WTC11 (cell line): ENCODE measurements at regions not wholly inside any gene's neighbourhood (a gene's known extent, or its start where the extent isn't known, plus 50 kb on each side); places are given as distances from the start of the nearest gene placed in this dataset.
"Not testable (repeated sequence)": the region's sequence is repeated elsewhere in the genome, so short reads cannot be mapped to it uniquely, and the experiment has no call there.

Experiments used
- ATAC-seq: fragments of 200-7000 bp; cut with Tn5 transposase; 2 replicates; pipeline ENCODE4 v1.10.0; 2021; ENCODE audit warnings: mild to moderate bottlenecking, moderate library complexity
- CTCF ChIA-PET: fragments of 300-600 bp; sonication (Branson Sonifier 250); formaldehyde crosslinking; loops from one replicate; lab custom pipeline; 2021; ENCODE audit warnings: antibody characterized with exemption; lab: Charles Lee
- POLR2A ChIA-PET: fragments of 350-600 bp; sonication (Branson Sonifier 250); formaldehyde crosslinking; loops from one replicate; lab custom pipeline; 2021; ENCODE audit warnings: antibody characterized with exemption; lab: Charles Lee
- DNase-seq: peaks from one replicate; pipeline ENCODE4 v3.0.0; 2021; ENCODE audit warnings: low spot score
- H3K27ac Mint-ChIP-seq: 2 replicates; pipeline ENCODE4 v1.8.0; 2021; ENCODE audit warnings: mixed read lengths
- H3K27me3 Mint-ChIP-seq: 2 replicates; pipeline ENCODE4 v1.8.0; 2021; ENCODE audit warnings: low read depth, mild to moderate bottlenecking, moderate library complexity, mixed read lengths
- H3K36me3 Mint-ChIP-seq: 2 replicates; pipeline ENCODE4 v1.8.0; 2021; ENCODE audit warnings: mixed read lengths
- H3K4me1 Mint-ChIP-seq: 2 replicates; pipeline ENCODE4 v1.8.0; 2022; ENCODE audit warnings: mixed read lengths
- H3K4me3 Mint-ChIP-seq: 2 replicates; pipeline ENCODE4 v1.8.0; 2021; ENCODE audit warnings: mild to moderate bottlenecking, moderate library complexity, mixed read lengths
- H3K9me3 Mint-ChIP-seq: 2 replicates; pipeline ENCODE4 v1.8.0; 2021; ENCODE audit warnings: mixed read lengths
- CREM ChIP-seq: sonication (generic); formaldehyde crosslinking; IDR thresholded peaks from 2 replicates; pipeline ENCODE4 v1.8.1; 2022; ENCODE audit warnings: mild to moderate bottlenecking, missing genetic modification reagents, moderate library complexity
- FOXJ3 ChIP-seq: sonication (generic); formaldehyde crosslinking; IDR thresholded peaks from 2 replicates; pipeline ENCODE4 v1.9.0; 2021; ENCODE audit warnings: missing genetic modification reagents, mild to moderate bottlenecking, borderline replicate concordance
- FOXK1 ChIP-seq: sonication (generic); formaldehyde crosslinking; IDR thresholded peaks from 2 replicates; pipeline ENCODE4 v1.8.0; 2022; ENCODE audit warnings: mild to moderate bottlenecking, moderate library complexity, missing genetic modification reagents
- FOXP4 ChIP-seq: sonication (generic); formaldehyde crosslinking; IDR thresholded peaks from 2 replicates; pipeline ENCODE4 v1.8.0; 2022; ENCODE audit warnings: mild to moderate bottlenecking, missing genetic modification reagents
- GABPB1 ChIP-seq: sonication (generic); formaldehyde crosslinking; IDR thresholded peaks from 2 replicates; pipeline ENCODE4 v1.8.1; 2023; ENCODE audit warnings: mild to moderate bottlenecking, missing genetic modification reagents
- GRHL2 ChIP-seq: fragments of 250-450 bp; sonication (Bioruptor Pico); IDR thresholded peaks from 2 replicates; pipeline ENCODE4 v1.8.0; 2022; ENCODE audit warnings: mild to moderate bottlenecking, moderate library complexity; ENCODE audit not compliant: insufficient replicate concordance, severe bottlenecking
- MYBL2 ChIP-seq: sonication (generic); formaldehyde crosslinking; IDR thresholded peaks from 2 replicates; pipeline ENCODE4 v1.8.1; 2023; ENCODE audit warnings: mild to moderate bottlenecking, moderate library complexity, missing genetic modification reagents
- OVOL2 ChIP-seq: fragments of 250-450 bp; sonication (Bioruptor Pico); IDR thresholded peaks from 2 replicates; pipeline ENCODE4 v1.9.0; 2021; ENCODE audit warnings: mild to moderate bottlenecking, borderline replicate concordance
- RELA ChIP-seq: sonication (generic); formaldehyde crosslinking; IDR thresholded peaks from 2 replicates; pipeline ENCODE4 v1.8.1; 2022; ENCODE audit warnings: missing genetic modification reagents, mild to moderate bottlenecking, borderline replicate concordance
- RORB ChIP-seq: fragments of 250-450 bp; sonication (Bioruptor Pico); IDR thresholded peaks from 2 replicates; pipeline ENCODE4 v1.9.0; 2021; ENCODE audit warnings: mild to moderate bottlenecking
- STAT6 ChIP-seq: sonication (generic); formaldehyde crosslinking; conservative IDR thresholded peaks from 2 replicates; pipeline ENCODE4 v1.8.1; 2023; ENCODE audit warnings: mild to moderate bottlenecking, low read depth, missing genetic modification reagents, moderate library complexity
- TCF7 ChIP-seq: sonication (generic); formaldehyde crosslinking; IDR thresholded peaks from 2 replicates; pipeline ENCODE4 v1.8.0; 2022; ENCODE audit warnings: mild to moderate bottlenecking, low read depth, missing genetic modification reagents, moderate library complexity
- ZNF281 ChIP-seq: sonication (generic); formaldehyde crosslinking; IDR thresholded peaks from 2 replicates; pipeline ENCODE4 v1.8.0; 2023; ENCODE audit warnings: mild to moderate bottlenecking, missing genetic modification reagents
- ZNF416 ChIP-seq: fragments of 250-450 bp; sonication (Bioruptor Pico); IDR thresholded peaks from 2 replicates; pipeline ENCODE4 v1.9.0; 2021; ENCODE audit warnings: mild to moderate bottlenecking, inconsistent platforms

DNA sequence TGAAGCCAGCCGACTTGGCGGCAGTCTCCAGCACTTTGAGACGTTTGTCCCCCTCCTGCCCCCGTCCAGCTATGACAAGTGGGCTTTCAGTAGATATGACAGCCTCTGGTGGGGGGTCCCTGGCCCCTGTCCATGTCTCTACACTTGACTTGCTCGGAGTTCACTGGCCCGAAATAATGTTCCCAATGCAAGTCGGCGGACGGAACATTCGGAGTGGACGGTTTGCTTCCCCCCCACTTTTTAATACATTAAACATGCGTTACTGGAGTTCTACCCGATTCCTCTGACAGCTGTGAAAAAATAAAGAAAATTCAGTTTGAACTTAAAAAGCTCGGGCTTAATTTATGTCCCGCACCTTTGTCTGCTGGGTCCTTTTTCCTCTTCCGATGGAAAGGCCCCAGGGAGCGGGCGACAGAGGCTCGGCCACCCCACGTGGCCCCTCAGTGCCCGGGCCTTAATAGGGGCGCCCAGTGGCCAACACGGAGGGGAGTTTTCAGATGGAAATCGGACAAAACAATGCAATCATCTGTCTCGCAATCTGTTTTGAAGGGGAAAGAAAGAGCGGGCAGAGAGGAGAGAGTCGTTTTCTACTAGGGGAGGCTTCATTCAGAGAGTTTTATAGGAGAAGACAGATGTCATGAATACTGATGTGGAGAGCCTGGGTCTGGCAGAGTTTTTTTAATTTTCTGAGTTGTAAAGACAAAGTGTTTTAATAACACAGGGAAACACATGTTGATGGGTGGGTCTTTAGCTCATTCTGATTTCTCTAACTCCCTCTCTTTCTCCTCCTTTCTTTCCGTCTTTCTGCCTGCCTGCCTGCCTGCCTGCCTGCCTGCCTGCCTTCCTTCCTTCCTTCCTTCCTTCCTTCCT is 50.2 kb downstream of the SMIM38 start:
- ATAC-seq (no peak), DNase-seq (no peak)
- CTCF ChIA-PET, result interaction anchor here (2.8 kb wide), 1 partner anchor 74 kb away, joined by 13 read pairs; no protein-coding TSS in a partner anchor
- Mint-ChIP-seq H3K9me3 (peaks cover 4% of the 10 kb centered on the region; the same call in 1 of the 2 replicates), H3K4me3 (no peak overlapping the region), H3K4me1 (no peaks in the 10 kb centered on the region), H3K36me3 (no peaks in the 10 kb centered on the region), H3K27ac (no peak overlapping the region)
- POLR2A ChIA-PET, result no interaction called here
- TF ChIP-seq FOXP4 (CRISPR knock-in tag) (no peak), STAT6 (CRISPR knock-in tag) (no peak), CREM (CRISPR knock-in tag) (no peak), FOXK1 (no peak), MYBL2 (CRISPR knock-in tag) (no peak), GRHL2 (CRISPR knock-in tag) (no peak), FOXJ3 (CRISPR knock-in tag) (no peak), RORB (CRISPR knock-in tag) (no peak), TCF7 (CRISPR knock-in tag) (no peak), ZNF416 (CRISPR knock-in tag) (no peak), OVOL2 (CRISPR knock-in tag) (no peak)
- TF ChIP-seq, all 79 proteins: peak for 0
- no peaks in the 10 kb centered on the region; the same call in 1 of the 2 replicates for H3K27me3 Mint-ChIP-seq

GRCh38 chr11:69206613-69206965 is 50.9 kb downstream of the SMIM38 start:
- H3K4me1 Mint-ChIP-seq, H3K27ac Mint-ChIP-seq, H3K36me3 Mint-ChIP-seq, POLR2A ChIA-PET, H3K27me3 Mint-ChIP-seq, H3K4me3 Mint-ChIP-seq, ATAC-seq, H3K9me3 Mint-ChIP-seq: not testable (repeated sequence)
- DNase-seq, result peak; percentile 3
- CTCF ChIA-PET, result interaction anchor here (1.1 to 2.8 kb wide), 2 partner anchors 75 to 464 kb away, joined by 3 to 13 read pairs; no protein-coding TSS in a partner anchor

- H3K36me3 Mint-ChIP-seq, result no peaks in the 10 kb centered on the region
- DNase-seq (peak; percentile 4), ATAC-seq (no peak)
- ChIA-PET CTCF (interaction anchor here (1.1 to 2.8 kb wide), 2 partner anchors 76 to 463 kb away, joined by 3 to 13 read pairs; no protein-coding TSS in a partner anchor), POLR2A (no interaction called here)
- TF ChIP-seq ZNF281 (CRISPR knock-in tag) (no peak), RELA (CRISPR knock-in tag) (no peak), GABPB1 (CRISPR knock-in tag) (no peak)
- H3K4me1 Mint-ChIP-seq, result peaks cover 6% of the 10 kb centered on the region; the same call in 1 of the 2 replicates
- no peaks in the 10 kb centered on the region; the same call in 1 of the 2 replicates for H3K27me3 Mint-ChIP-seq
- peaks cover 4% of the 10 kb centered on the region; the same call in 1 of the 2 replicates for H3K9me3 Mint-ChIP-seq
- H3K27ac Mint-ChIP-seq, result peak overlapping the region; percentile 59; the same call in 1 of the 2 replicates
- H3K4me3 Mint-ChIP-seq, result no peak overlapping the region
Measured at GRCh38 chr11:69207165-69207889, 51.6 kb downstream of the SMIM38 start.
